Stimulated activated CD4-positive, alpha-beta T cell treated with anti-CD3 and anti-CD28 coated beads, Interleukin-12 subunit alpha, Interleukin-12 subunit beta, amount 100 ng/mL, for 24 hours (primary cell): ENCODE measurements at regions not wholly inside any gene's neighbourhood (a gene's known extent, or its start where the extent isn't known, plus 50 kb on each side); places are given as distances from the start of the nearest gene placed in this dataset.

Experiments used
- DNase-seq, 2 experiments: peaks; one replicate each; pipeline ENCODE4 v3.0.0-alpha.2; 2020; ENCODE audit warnings: low read depth in 2 of 2

DNA sequence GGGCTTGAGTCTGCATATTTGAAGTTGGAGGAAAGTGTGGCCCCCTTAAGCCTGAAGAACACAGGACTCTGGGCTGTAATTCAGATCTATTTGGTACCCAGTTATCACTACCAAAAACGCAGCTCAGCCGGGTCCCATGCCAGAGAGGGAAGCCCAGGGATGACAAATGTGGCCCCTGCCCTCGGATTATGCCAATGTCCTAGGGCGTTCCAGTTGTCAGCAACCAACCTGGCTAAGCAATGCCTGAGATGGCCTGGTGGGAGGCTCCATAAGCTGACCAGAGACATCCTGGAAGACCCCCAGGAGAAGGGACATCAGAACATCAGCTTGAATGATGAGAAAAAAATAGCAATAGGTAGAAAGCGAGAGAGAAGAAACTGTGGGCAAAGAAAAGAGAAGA, 79.6 kb upstream of the UQCRFS1 start:
- no peak for DNase-seq

DNA sequence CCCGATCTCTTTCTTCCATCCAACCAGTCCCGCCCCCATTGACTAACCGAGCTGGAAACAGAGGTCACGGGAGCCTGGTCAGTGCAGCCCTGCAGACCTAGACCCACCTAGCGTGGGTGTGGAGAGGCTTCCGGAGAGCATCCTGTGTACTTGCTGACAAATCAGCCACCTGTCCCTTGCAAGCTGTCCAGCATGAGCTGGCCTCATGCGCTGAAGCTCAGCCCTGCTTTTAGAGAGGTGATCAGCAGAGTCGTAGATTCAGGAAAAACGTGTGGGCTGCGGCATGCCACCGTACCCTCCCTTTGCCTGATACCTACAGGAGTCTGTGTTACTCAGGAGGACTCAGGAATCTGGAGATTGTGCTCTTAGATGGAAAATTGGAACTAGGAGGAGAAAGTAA, 80.3 kb upstream of the UQCRFS1 start:
- no peak for DNase-seq

DNA sequence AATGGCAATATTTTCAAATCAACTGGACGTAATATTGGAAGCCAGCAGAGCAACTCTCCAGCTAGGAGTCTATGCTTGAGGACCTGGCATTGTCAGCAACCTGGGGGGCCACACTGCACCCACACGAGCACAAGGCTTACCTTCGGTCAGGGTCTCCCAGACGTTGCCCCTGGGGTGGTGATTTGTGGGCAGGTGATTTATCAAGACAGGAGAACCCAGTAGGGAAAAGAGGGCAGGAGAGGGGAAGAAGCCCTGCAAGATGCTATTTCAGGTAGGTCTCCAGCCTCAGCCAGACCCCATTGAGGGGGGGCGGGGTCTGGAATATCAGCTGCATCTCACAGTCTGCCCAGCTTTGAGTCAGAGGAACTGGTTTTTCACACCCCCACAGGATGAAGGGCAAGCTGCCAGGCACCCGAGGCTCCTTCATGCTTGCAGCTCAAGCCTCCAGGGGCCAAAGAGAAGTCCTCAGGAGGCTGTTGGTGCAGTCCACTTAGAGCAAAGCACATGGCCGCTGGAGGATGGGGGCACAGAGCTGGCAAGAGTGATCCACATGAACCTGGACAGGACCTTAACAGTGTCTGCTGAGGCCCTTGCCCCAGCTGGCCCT, 80.9 kb upstream of the UQCRFS1 start:
- no peak for DNase-seq

DNA sequence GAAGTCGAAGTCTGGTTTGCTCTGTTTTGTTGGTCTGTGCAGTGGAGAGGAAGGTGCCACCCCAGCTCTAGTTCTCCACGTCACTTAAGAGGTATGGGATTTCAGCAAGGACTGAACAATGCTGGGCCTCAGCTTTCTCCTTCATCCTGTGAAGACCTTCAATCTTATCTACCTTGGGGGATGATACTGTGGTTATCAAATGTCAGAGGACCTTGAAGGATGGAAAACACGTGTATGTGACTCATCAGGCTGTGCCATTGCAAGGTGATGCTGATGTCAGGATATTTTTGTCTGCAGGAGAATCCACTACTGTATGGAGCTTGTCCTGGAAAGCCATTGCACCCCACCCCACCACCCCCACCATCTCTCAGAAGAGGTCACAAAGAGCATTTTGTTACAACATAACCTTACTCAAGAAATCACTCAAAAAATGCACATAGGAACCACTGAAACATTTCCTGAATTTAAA, 81.4 kb upstream of the UQCRFS1 start:
- no peak for DNase-seq

DNA sequence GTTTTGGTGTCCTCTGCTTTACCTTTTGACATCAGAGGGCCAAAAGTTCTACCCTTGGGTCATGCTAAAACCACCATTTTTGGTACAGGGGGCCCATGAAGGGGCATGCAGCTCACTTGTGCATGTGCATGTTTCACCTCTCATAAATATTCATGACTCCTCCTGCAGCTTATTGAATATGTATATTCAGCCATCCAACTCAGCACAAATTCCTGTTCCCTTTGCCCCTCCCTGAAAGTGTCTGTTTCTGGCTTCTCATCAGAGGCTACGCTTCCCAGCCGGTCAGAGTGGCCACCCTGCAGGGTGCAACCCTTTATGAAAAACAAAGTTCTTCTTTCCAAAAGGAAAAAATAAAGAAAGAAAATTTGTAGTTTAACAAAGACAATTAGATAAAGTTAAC, 82.3 kb upstream of the UQCRFS1 start:
- no peak for DNase-seq

DNA sequence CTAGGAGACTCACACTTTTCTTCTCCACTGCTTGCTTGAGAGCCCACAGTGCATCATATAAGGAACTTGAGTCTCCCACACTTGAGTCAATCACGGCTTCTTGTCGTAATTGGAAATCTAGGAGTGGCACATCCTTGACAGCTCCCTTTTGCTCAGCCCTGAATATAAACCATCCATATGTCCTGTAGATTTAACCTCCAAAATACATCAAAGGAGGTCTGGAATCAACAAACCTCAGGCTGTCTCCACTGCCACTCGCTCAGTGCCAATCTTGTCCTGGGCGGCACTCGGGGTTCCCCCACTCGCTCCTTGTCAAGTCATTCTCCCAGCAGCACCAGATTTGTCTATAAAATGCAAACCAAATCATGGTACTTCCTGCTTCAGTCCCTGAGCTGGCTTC, 84.4 kb upstream of the UQCRFS1 start:
- no peak for DNase-seq

DNA sequence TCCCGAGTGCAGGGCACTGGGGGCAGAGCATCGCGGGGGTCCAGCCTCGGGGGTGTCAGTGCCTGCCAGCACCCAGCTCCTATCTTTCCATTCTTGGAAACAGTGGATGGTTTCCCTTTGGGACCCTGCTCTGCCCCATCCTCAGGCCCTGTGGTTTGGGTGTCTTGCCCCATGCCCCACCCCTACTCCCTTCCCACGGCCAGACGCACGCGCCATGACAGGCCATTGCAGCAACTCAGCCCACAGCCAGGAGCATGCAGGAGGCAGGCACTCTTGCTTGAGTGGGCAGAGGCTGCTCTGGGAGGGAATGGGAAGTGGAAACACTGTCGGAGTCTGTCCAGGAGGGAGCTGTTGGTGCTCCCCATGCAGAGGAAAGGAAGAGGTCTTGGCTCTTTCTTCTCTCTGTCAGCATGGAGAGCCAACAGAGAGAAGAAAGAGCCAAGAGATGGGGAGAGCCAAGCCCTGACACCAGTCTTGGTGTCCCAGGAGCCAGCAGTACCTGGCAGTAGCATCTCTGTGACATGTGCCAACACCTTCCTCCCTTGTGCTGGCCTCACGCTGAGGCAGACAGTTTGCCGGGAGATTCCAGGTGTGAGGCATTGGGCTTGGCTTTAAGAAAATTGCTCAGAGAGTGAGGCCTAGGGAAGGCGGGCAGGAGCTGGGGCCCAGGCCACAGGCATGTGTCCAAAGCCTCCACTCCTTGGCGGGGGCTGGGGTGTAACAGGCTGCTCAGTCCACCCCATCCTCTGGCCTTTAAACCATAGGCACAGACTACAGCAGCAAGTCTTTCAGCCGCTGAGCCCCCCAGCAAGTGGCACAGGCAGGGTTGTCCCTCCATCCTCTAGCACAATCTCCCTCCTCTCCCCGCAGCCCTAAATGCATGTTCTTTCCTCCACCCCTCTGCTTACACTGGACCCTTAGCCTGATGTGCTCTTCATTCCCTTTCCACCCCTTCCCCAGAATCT, 86.7 kb upstream of the UQCRFS1 start:
- DNase-seq: no peak

DNA sequence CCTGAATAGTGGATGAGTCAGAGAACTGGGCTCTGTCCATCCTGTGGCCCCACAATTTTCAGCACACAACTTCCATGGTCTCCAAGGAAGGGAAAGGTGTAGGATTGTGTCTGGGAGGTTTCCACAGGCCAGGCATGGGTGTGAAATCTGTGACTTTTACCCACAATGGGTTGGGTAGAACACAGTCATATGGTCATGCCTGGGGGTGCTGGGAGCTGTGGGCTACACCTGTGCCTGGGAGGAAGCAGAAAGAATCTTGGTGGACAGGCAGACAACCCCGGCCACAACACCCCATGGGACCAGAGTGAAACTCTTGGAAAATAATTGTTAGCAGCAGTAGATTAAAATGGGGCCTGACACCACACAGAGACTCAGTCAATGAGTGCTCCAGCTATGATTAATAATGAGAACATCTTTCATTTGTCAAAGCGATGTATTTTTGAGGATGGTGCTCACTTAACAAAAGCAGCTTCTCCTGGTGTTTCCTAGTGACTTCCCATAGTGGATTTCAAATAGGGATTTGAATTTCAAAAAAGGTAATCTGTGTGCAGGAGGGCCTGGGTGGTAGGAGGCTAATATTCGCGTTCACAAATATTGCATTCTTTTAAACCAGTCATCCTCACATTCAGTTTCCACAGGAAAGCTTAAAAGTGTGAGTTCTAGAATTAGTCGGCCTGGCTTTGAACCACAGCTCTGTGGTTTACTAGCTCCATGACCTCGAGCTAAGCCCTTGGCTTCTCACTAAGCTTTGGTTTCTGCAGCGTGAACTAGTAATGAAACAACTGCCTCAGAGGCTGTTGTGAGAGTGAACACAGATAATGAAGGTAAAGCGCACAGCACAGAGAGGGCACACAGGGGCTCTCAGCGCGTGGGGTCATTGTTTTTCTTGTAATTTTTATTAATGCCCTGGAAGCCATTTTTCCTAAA, 89.3 kb upstream of the UQCRFS1 start:
- no peak for DNase-seq

DNA sequence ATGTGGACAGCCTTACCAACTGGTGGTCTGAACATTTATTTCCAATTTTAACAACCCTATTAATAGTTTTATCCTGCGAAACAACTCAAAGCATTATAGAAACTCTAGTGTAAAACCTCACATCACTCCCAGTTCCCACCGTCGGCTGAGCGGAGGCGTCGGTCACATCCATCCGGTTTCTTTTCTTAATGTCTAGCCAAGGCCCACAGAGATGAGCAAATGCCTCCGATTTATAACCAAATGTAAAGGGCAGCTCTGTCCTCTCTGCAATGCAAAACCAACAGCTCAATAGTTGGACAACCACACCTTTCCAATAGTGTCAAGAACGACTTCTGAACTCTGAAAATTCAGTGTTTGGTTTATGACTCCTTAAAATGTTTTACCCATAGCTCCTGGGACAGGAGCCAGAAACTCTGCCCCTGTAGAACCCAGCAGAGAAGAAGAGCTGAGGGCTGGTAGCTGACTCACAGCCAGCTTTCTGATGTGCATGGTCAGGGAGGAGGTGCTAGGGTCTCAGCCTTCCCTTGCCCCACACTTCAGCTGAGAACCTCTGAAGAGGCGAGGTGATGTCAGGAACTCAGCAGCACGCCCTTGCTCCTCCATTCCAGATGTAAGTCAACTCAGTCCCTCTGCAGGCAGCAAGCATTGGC, 90.2 kb upstream of the UQCRFS1 start:
- no peak for DNase-seq

DNA sequence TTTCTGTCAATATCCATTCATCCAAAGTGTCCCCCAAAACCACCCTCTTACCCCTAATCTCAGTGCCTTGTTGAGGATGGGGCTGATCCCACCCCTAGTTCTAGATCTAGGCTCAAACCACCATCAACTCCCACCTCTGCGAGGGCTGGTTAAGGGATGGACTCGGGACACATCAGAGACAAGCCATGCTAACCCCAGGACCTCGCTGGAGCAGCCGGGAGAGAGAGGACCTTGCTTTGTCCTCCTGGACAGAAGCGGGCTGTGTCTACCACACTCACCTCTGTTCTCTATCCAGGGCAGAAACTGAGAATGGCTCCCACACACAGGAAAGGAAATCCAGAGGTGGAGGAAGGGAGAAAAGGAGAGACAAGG, 90.8 kb upstream of the UQCRFS1 start:
- no peak for DNase-seq

DNA sequence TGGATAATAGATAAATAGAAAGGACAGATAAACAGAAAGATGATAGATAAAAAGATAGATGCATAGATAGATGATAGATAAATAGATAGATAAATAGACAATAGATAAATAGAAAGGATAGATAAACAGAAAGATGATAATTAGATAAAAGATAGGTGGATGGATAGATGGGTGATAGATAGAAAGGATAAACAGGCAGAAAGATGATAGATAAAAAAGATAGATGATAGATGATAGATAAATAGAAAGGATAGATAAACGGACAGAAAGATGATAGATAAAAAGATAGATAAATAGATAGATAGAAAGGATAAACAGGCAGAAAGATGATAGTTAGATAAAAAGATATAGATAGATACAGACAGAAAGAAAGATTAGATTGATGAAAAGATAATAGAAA, 92.3 kb upstream of the UQCRFS1 start:
- DNase-seq: no peak

DNA sequence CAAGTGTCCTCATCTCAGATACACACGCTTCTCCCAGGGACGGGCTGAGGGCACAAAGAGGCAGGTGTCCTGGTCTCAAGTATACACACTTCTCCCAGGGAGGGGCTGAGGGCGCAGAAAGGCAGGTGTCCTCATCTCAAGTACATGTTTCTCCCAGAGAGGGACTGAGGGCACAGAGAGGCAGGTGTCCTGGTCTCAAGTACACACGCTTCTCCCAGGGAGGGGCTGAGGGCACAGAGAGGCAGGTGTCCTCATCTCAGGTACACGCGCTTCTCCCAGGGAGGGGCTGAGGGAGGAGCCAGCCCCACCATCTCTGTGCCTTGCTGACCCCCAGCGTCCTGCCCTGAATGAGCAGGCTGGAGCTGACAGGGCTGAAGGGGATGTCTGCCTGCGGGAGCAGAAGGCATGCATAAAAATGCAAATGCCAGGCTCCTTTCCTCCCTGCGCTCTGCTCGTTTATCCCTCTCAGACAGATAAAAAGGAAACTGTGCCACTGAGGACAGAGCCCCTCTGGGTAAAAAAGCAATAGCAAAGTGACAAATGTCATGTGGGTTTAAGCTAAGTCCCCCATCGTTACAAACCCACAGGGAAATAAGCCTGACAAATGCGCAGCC, 96.1 kb upstream of the UQCRFS1 start:
- no peak for DNase-seq

DNA sequence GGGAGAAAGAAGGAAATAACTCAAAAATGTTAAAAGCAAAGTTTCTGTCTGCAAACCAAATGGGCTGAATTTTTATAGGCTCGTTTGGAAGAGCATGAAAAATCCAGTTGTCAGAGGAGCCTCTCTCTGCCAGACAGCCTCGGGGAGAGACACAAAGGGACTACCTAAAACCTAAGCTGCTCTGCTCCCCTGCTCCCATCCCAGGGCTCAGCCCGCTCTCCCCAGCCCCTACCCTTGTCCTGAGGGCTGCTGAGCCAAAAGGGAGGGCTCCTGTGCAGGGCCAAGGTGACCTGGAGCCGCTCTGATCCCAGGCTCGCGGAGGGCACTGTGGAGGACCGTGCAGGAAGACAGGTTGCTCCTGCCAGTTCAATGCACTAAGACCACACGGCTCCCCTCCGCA, 96.7 kb upstream of the UQCRFS1 start:
- no peak for DNase-seq

DNA sequence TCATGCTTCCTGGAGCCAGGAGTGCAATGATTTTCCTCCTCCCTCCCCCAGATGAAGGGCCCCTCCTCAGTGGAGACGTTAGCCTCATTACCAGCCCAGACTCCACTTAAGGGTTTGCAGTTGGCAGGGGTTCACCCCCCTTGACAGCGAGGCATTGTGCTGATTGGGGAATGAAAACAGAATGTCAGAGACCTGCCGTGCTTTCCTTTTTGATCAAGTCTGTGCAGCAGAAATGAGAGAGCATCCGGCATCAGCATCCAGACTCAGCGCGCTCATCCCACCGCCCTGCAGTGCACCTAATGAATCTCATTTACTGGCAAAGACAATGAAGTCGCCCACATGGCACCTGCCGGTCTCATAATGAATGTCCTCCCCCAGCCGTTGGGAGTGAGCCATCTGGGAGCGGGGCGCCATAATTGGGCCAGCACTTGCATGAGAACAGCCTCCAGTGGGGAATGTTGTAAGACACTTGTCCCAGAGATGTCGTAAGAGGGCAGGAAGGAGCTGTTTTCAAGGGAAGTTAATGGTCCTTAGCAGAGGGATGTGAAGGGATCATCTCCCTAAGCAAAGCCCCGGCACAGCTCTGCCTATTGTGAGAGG, 98.3 kb upstream of the UQCRFS1 start:
- DNase-seq: no peak

DNA sequence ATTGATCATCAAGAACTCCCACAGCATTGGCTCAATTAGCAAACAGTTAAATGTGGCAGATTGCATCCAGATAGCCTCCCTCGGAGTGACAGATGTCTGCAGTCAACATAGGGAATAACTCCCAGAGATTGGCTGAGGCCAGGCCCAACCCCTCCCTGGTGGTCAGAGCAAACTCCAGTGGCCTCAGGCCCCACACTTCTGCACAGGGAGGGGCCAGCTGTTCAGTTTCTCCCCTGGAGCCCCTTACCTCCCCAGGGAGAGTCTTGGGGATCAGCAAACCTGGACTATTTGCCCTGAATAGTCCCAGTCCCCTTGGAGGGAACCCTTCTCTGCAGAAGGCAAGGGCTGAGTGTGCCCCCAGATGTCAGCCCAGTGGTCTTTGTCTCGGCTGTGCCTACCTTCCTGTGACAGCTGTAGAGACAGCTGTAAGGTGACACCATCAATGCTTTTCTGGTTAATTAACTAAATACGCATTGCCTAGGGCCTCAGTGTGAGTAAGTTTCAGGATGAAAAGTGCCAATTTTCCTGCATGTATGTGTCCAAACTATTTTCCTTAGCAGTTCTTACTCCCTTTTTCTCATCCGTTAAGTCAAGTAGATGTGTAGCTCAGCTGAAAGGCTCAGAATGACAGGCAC, 102.7 kb upstream of the UQCRFS1 start:
- DNase-seq: no peak

DNA sequence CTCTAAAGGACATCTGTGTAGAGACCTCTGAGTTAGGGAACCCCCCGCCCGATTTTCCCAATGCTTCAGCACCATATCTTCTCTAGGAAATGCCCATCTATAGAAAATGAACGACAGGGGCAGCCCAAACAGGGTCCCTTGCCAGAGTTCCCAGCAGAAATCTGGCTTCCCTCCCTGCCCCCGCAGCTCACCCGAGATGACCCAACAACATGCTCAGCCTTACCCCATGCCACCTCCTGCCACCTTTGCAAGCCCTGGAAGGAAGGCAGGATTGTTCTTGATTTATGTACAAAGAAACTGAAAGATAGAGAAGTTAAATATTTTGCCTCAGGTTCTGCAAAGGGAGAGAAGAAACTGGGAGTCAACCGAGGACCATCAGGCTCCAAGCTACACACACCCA, 105.6 kb upstream of the UQCRFS1 start:
- DNase-seq: no peak

DNA sequence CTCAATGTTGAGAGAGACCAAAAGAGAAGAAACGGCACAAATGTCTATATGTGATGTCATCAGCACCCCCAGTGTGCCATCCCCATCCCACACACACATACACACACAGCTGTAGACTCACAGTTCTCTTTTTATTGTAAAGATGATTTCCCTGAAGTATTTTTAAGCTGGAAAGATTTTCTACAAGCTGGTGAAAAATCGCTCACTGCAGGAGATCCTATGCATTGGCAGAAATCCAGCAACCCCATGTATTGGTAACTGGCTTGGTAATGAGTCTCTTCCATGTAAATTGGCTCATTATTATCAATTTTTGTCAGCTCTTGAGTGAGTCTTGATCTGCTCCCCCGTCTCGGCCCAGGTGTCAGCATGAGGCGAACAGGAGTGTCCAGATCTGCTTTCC, 107.1 kb upstream of the UQCRFS1 start:
- no peak for DNase-seq

DNA sequence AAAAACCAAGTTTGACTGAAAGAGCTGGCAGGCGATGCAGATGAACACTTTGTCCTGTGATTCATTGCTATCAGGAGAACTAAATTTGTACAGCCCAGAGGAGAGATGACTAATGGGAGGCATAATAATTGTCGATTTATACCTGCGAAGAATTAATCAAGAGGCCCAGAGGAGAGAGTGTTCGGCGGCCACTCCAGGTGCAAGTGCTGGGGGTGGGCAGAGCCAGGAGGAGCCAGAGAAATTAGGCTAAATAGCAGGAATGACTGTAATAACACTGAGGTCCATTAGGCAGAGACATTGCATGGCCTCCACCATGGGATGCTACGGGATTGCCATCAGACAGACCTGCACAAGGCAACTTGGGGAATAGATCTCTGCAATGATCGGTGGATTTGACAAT, 107.7 kb upstream of the UQCRFS1 start:
- no peak for DNase-seq

DNA sequence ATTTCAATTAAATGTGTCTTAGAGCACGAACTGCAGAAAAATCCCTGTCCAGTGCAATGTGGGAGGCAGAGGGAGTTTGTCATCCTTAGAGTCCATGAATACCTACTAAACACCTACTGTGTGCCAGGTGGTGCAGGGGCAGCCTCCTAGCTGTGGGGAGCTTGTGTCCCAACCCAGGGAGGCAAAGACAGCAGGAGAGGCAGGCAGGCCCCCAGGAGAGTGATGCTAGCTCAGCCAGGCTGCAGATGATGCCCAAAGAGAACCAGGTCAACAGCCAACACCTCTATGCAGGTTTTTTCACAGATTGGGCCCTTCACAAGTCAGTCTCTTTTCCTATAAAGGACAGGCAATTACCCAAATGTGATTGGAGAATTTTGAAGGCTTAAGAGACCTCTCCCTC, 108.2 kb upstream of the UQCRFS1 start:
- no peak for DNase-seq

DNA sequence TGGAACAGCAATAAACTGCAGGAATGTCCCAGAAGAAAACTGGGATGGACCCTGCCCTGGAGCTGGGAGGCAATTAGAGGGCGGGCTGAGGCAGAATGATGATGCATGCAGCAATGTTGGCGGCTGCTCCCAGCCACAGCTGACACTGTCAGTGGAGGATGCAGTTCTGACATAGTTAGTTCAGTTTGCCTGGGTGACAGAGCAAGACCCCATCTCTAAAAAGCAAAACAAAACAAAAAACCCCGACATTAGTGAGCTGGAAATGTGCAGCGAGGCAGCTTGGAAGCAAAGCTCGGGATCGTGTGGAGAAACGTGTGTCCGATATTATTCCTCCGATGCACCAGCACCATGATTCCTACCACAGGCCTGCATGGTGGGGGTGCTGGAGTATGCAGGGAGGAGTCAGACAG, 110.1 kb upstream of the UQCRFS1 start:
- DNase-seq: no peak
